IPS-18c (cell line): ENCODE measurements at regions not wholly inside any gene's neighbourhood (a gene's known extent, or its start where the extent isn't known, plus 50 kb on each side); places are given as distances from the start of the nearest gene placed in this dataset.
"Not testable (repeated sequence)": the region's sequence is repeated elsewhere in the genome, so short reads cannot be mapped to it uniquely, and the experiment has no call there.

Experiments
- H3K4me3 ChIP-seq: 2 replicates; pipeline ENCODE4 v1.7.0; 2013; ENCODE audit warnings: low read depth, mild to moderate bottlenecking, low read length, moderate library complexity; ENCODE audit not compliant: insufficient read depth
- H3K9me3 ChIP-seq: one replicate; pipeline ENCODE4 v1.6.1; 2013; ENCODE audit warnings: mild to moderate bottlenecking, low read length, moderate library complexity; ENCODE audit not compliant: control insufficient read depth, insufficient read depth

GRCh38 chr15:93359425-93360131 lies 270.6 kb upstream of the RGMA start:
- H3K4me3 ChIP-seq, result no peak overlapping the region
- peaks cover 2% of the 10 kb centered on the region for H3K9me3 ChIP-seq

GRCh38 chr15:93359060-93359408 lies 270.0 kb upstream of the RGMA start:
- Histone ChIP-seq H3K9me3 (peaks cover 2% of the 10 kb centered on the region), H3K4me3 (no peak overlapping the region)

DNA sequence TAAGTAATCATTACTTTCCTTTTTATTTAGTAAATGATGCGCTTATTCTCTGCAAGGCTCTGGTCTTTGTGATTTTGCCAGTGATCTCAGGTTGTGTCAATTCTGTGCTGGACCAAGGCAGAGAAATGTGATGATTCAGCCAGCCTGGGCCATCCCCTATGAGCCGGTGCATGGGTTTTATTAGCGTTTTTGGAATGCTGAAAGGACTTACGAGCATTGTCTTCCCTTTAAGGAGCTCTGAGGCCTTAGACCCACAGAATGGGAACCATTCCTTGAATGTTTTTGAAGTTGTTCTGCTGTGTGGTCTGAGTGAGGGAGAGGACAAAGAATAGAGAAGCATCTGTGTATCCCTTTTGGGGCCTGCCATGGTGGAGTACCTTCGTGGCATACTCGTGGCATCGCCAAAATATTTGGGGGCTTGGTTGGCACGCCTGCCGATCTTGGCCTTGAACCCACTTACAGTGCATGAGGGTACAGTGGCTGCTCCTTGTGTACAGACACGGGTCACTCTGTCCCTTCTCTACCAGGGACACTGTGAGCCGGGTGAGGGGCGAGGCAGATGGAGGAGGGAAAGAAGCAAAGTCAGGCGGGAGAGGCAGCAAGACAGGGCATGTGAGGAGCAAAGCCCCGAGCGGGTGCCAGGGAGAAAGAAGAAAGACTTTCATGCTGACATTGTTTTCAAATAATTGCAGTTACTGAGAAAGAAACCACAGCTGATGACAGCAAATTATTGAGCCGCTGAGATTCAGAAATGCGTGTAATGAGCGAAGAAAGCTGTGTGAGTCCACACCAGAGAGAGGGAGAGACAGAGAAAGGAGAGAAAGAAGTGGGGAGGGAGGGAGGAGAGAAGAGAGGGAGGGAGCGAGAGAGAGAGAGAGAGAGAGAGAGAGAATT lies 269.4 kb upstream of the RGMA start:
- peaks cover 2% of the 10 kb centered on the region for H3K9me3 ChIP-seq
- no peak overlapping the region for H3K4me3 ChIP-seq

GRCh38 chr15:93348711-93349545 lies 259.9 kb upstream of the RGMA start:
- Histone ChIP-seq H3K4me3 (no peak overlapping the region), H3K9me3 (no peaks in the 10 kb centered on the region)

- H3K4me3 ChIP-seq, result no peak overlapping the region
- no peaks in the 10 kb centered on the region for H3K9me3 ChIP-seq
Observed at GRCh38 chr15:93347986-93348385, 259.0 kb upstream of the RGMA start.

GRCh38 chr15:93345981-93346380 lies 257.0 kb upstream of the RGMA start:
- no peaks in the 10 kb centered on the region for H3K9me3 ChIP-seq
- H3K4me3 ChIP-seq, result no peak overlapping the region

GRCh38 chr15:93343402-93343801 lies 254.4 kb upstream of the RGMA start:
- not testable (repeated sequence) for H3K4me3 ChIP-seq, H3K9me3 ChIP-seq

GRCh38 chr15:93341164-93341563 lies 252.2 kb upstream of the RGMA start:
- Histone ChIP-seq H3K9me3 (no peaks in the 10 kb centered on the region), H3K4me3 (no peak overlapping the region)

DNA sequence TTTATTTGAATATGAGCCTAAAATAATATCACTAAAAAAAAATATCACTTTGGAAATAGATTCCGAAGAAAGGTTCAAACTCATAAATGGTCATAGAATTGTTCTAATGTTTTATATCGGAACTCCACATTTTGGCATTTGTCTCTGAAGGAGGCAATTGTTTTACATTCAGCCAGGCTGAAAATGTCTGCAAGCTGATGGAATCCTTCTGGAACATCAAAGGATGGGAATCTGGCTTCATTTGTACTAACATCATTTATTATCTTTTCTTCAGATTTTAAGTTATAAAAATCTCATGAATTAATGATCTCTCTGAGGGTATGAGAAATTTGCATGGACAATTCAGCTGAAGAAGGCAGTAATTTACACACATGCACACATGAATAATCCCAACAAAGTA lies 251.4 kb upstream of the RGMA start:
- H3K4me3 ChIP-seq, result no peak overlapping the region
- no peaks in the 10 kb centered on the region for H3K9me3 ChIP-seq

DNA sequence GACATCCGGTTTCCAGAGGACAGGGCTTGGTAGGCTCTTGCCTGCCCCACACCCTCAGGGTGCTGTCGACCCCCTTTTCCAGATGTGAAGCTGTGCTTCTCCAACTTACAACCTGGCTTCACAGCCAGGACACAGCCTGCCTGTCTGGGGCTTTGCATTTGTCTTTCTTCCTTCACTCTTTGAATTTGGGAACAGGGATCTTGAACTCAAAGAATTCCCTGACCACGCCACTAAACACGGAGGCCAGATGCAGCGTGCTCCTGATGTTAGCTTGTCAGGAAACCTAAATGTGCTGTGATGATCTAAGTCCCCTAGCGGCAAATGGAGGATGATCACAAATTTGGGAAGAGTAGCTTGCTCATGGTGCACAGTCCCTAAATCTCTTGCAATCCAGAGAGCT lies 244.8 kb upstream of the RGMA start:
- no peaks in the 10 kb centered on the region for H3K9me3 ChIP-seq
- no peak overlapping the region for H3K4me3 ChIP-seq

DNA sequence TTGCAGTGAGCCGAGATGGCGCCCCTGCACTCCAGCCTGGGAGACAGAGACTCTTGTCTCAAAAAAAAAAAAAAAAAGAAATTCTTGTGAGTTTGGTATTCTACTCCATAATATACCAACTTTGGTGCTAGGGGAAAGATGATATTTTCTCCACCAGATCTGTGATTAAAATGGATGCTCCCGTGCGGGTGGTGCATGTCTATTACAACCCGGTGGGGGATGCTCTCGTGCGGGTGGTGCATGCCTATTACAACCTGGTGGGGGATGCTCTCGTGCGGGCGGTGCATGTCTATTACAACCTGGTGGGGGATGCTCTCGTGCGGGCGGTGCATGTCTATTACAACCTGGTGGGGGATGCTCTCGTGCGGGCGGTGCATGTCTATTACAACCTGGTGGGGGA lies 244.1 kb upstream of the RGMA start:
- not testable (repeated sequence) for H3K9me3 ChIP-seq, H3K4me3 ChIP-seq

DNA sequence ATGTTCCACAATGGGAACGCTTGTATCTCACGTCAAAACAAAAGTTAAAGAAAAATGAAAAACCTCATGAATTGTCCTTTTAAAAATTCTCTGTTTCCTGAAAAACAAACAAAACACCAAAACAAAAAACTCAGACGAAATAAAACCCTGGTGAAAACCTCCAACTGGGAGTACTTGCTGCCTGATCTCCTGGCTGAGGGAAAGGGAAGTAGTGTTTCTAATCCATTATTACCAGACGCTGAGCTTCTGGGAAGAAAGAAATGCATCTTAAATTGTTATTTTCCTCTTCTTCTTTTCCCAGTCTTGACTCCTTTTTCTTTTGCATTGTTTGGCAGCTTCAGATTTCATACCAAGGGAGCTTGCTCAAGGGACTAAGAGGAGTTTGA lies 243.2 kb upstream of the RGMA start:
- no peaks in the 10 kb centered on the region for H3K9me3 ChIP-seq
- peak overlapping the region; percentile 41; the same call in 1 of the 2 replicates for H3K4me3 ChIP-seq

GRCh38 chr15:93331545-93332167 lies 242.6 kb upstream of the RGMA start:
- Histone ChIP-seq H3K9me3 (no peaks in the 10 kb centered on the region), H3K4me3 (peak overlapping the region; percentile 41; the same call in 1 of the 2 replicates)

DNA sequence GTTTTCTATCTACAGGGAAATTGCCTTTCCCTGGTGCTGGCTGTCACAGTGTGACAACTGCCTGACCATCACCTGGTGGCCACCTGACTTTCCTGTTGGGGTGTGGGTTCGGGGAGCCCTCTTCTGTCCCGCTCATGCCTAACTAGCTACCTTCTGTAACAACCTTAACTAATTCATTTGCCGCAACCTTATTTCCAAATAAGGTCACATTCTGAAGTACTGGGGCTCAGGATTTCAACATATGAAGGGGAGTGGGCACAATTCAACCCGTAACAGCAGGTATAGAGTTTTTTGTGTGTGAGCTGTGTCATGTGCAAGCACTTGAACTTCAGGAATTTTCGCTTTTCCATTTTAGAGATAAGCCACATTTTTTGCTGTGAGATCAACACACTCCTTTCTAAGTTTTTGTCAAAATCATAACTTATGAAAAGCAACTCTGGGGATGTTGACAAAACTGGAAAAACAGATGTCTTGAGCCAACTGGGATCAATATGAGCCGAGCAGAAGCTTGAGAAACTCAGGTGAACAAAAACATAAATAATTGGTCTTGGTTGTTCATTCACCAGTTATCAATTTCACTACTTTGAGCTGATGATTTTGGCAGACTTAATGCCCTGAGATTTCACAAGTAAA lies 242.0 kb upstream of the RGMA start:
- no peak overlapping the region for H3K4me3 ChIP-seq

GRCh38 chr15:93327364-93327763 lies 238.4 kb upstream of the RGMA start:
- no peaks in the 10 kb centered on the region for H3K9me3 ChIP-seq
- no peak overlapping the region for H3K4me3 ChIP-seq

More for the DNA sequence above, 242.0 kb upstream of the RGMA start:
- no peaks in the 10 kb centered on the region for H3K9me3 ChIP-seq

- Histone ChIP-seq H3K4me3 (no peak overlapping the region), H3K9me3 (no peaks in the 10 kb centered on the region)
Observed at GRCh38 chr15:93324186-93324975, 235.4 kb upstream of the RGMA start.
